ENCODE measurements at regions not wholly inside any gene's neighbourhood (a gene's known extent, or its start where the extent isn't known, plus 50 kb on each side); places are given as distances from the start of the nearest gene placed in this dataset.

DNA sequence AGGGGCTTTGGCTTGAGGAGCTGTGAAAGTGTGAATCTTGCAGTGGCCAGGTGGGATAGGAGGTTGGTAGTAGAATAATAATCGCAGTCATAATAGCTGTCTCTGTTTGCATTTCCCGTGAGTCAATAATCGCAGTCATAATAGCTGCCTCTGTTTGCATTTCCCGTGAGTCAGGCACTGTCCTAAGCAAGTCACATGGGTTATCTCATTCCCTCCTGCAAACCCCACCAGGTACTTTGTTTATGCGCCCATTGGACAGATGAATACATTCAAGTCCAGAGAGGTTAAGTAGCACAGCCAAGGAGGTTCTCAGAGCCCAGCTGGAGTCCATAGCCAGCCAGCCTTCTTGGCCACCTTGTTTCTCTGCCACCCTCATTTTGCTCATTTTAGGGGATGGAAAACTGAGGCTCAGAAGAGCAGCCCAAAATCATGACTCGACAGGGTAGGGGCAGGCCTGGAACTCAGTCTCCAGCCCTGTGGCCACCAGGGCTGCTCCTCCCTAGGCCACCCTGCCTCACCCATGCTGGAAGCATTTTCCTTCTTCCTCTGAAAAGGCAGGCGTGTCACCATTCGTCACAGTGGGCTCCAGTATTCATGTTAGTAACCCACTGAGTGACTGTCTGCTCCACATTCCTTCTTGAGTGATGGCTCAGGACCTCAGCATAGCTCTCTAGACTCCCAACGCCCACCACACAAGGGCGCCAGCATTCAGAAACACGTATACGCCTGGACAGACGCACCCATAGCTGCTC is 206.2 kb downstream of the URI1 start:
- TF ChIP-seq, protein P1, sequence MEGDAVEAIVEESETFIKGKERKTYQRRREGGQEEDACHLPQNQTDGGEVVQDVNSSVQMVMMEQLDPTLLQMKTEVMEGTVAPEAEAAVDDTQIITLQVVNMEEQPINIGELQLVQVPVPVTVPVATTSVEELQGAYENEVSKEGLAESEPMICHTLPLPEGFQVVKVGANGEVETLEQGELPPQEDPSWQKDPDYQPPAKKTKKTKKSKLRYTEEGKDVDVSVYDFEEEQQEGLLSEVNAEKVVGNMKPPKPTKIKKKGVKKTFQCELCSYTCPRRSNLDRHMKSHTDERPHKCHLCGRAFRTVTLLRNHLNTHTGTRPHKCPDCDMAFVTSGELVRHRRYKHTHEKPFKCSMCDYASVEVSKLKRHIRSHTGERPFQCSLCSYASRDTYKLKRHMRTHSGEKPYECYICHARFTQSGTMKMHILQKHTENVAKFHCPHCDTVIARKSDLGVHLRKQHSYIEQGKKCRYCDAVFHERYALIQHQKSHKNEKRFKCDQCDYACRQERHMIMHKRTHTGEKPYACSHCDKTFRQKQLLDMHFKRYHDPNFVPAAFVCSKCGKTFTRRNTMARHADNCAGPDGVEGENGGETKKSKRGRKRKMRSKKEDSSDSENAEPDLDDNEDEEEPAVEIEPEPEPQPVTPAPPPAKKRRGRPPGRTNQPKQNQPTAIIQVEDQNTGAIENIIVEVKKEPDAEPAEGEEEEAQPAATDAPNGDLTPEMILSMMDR (IDR thresholded peaks at IDR 0.05; ENCODE audit: low read length), result no peak
- TF ChIP-seq EZH2 (optimal IDR thresholded peaks at IDR 0.05; ENCODE audit: low read depth, low read length) (no peak), EZH2phosphoT487 (IDR thresholded peaks at IDR 0.05; ENCODE audit: low read length) (no peak)
- no peak for DNase-seq
- H3K4me2 ChIP-seq (ENCODE audit: low read depth, low read length), result no peak overlapping the region

DNA sequence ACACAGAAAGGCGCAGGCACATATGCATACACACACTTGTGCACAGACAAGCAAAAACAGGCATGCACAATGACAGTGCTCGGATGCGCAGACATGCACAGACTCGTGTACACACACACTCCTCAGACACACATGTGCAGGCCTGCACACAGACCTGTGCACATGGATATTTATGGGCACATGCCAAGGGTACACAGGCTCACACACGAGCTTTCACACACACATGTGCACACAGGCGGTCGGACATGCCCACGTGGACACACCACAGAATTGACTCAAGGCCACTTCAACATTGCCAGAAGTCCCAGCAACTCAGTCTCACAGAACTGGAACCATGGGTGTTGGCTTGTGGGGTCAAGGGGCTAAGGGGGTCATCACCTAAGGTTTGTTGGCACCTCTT is 206.8 kb downstream of the URI1 start:
- no peak overlapping the region for H3K27ac ChIP-seq (ENCODE audit: low read length)
- no peaks in the 10 kb centered on the region for H3F3A ChIP-seq (ENCODE audit: insufficient read depth, low read length)
- TF ChIP-seq EZH2phosphoT487 (IDR thresholded peaks at IDR 0.05; ENCODE audit: low read length) (no peak), EZH2 (optimal IDR thresholded peaks at IDR 0.05; ENCODE audit: low read depth, low read length) (no peak)
- TF ChIP-seq, protein P1 (IDR thresholded peaks at IDR 0.05; ENCODE audit: low read length), result no peak
- no peak for DNase-seq
- no peaks in the 10 kb centered on the region for H3K36me3 ChIP-seq (replicated peaks; ENCODE audit: insufficient read depth, low read length)
- no peaks in the 10 kb centered on the region for H3K9me3 ChIP-seq (replicated peaks; ENCODE audit: insufficient read depth, low read length)
- H3K9me2 ChIP-seq (replicated peaks; ENCODE audit: insufficient read depth, low read length), result no peaks in the 10 kb centered on the region
- H3K79me2 ChIP-seq (ENCODE audit: low read length), result no peaks in the 10 kb centered on the region
- H3K4me1 ChIP-seq (ENCODE audit: low read length), result no peaks in the 10 kb centered on the region
- no peaks in the 10 kb centered on the region for H4K20me1 ChIP-seq (ENCODE audit: insufficient read depth, low read length)
- no peak overlapping the region for H2AFZ ChIP-seq (ENCODE audit: low read length)
- H3K9ac ChIP-seq (ENCODE audit: low read length), result no peak overlapping the region
- peaks cover 67% of the 10 kb centered on the region for H3K27me3 ChIP-seq (replicated peaks; ENCODE audit: insufficient read depth, low read length)
- H3K4me2 ChIP-seq (ENCODE audit: low read depth, low read length), result no peak overlapping the region
- H3K4me3 ChIP-seq (ENCODE audit: low read length), result no peak overlapping the region

More for the DNA sequence above, 206.2 kb downstream of the URI1 start:
- H3K9me3 ChIP-seq (replicated peaks; ENCODE audit: insufficient read depth, low read length), result no peaks in the 10 kb centered on the region
- no peak overlapping the region for H2AFZ ChIP-seq (ENCODE audit: low read length)
- H3K36me3 ChIP-seq (replicated peaks; ENCODE audit: insufficient read depth, low read length), result no peaks in the 10 kb centered on the region
- no peak overlapping the region for H3K4me3 ChIP-seq (ENCODE audit: low read length)
- H3K79me2 ChIP-seq (ENCODE audit: low read length), result no peaks in the 10 kb centered on the region
- peaks cover 62% of the 10 kb centered on the region for H3K27me3 ChIP-seq (replicated peaks; ENCODE audit: insufficient read depth, low read length)
- H3K9ac ChIP-seq (ENCODE audit: low read length), result no peak overlapping the region
- H3K27ac ChIP-seq (ENCODE audit: low read length), result no peak overlapping the region
- H3F3A ChIP-seq (ENCODE audit: insufficient read depth, low read length), result no peaks in the 10 kb centered on the region
- H3K4me1 ChIP-seq (ENCODE audit: low read length), result no peaks in the 10 kb centered on the region
- no peaks in the 10 kb centered on the region for H4K20me1 ChIP-seq (ENCODE audit: insufficient read depth, low read length)
- no peaks in the 10 kb centered on the region for H3K9me2 ChIP-seq (replicated peaks; ENCODE audit: insufficient read depth, low read length)

DNA sequence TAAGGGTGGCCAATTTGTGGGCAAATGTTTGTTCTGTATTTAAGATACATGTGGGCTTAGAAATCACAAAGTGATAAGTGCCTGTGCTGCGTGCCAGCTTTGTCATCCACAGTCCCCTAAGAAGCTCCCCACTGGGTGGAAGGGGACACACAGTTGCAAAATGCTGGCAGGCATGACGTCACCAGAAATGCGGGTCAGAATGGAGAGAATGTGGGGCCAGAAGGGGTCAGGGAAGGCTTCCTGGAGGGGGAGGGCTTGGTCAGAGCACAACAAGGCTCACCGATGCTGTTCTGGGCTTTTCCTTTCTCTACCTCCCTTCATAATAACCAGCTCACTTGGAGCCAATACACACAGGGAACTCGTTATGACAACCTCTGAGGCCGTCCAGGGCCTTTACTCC is 207.3 kb downstream of the URI1 start:
- Histone ChIP-seq H3K79me2 (ENCODE audit: low read length) (no peaks in the 10 kb centered on the region), H3K27me3 (replicated peaks; ENCODE audit: insufficient read depth, low read length) (peaks cover 67% of the 10 kb centered on the region), H3K36me3 (replicated peaks; ENCODE audit: insufficient read depth, low read length) (no peaks in the 10 kb centered on the region), H3K9me2 (replicated peaks; ENCODE audit: insufficient read depth, low read length) (no peaks in the 10 kb centered on the region), H2AFZ (ENCODE audit: low read length) (no peak overlapping the region), H3K27ac (ENCODE audit: low read length) (no peak overlapping the region), H3F3A (ENCODE audit: insufficient read depth, low read length) (no peaks in the 10 kb centered on the region), H3K9me3 (replicated peaks; ENCODE audit: insufficient read depth, low read length) (no peaks in the 10 kb centered on the region), H3K9ac (ENCODE audit: low read length) (no peak overlapping the region), H3K4me1 (ENCODE audit: low read length) (no peaks in the 10 kb centered on the region), H3K4me2 (ENCODE audit: low read depth, low read length) (no peak overlapping the region), H4K20me1 (ENCODE audit: insufficient read depth, low read length) (no peaks in the 10 kb centered on the region), H3K4me3 (ENCODE audit: low read length) (no peak overlapping the region)
- no peak for DNase-seq
- no peak for TF ChIP-seq EZH2phosphoT487 (IDR thresholded peaks at IDR 0.05; ENCODE audit: low read length)
- TF ChIP-seq, protein P1 (IDR thresholded peaks at IDR 0.05; ENCODE audit: low read length), result no peak
- TF ChIP-seq EZH2 (optimal IDR thresholded peaks at IDR 0.05; ENCODE audit: low read depth, low read length), result no peak

Data from MM.1S (cell line).